Stimulated activated CD8-positive, alpha-beta memory T cell treated with anti-CD3 and anti-CD28 coated beads, Interleukin-7, amount 100 ng/mL, for 1 hour (primary cell): ENCODE measurements at regions not wholly inside any gene's neighbourhood (a gene's known extent, or its start where the extent isn't known, plus 50 kb on each side); places are given as distances from the start of the nearest gene placed in this dataset.
"Not testable (repeated sequence)": the region's sequence is repeated elsewhere in the genome, so short reads cannot be mapped to it uniquely, and the experiment has no call there.

ENCODE experiments used
- DNase-seq, 2 donors: peaks; one replicate each; pipeline ENCODE4 v3.0.0-alpha.2; 2020; ENCODE audit warnings: low read depth in 2 of 2

DNA sequence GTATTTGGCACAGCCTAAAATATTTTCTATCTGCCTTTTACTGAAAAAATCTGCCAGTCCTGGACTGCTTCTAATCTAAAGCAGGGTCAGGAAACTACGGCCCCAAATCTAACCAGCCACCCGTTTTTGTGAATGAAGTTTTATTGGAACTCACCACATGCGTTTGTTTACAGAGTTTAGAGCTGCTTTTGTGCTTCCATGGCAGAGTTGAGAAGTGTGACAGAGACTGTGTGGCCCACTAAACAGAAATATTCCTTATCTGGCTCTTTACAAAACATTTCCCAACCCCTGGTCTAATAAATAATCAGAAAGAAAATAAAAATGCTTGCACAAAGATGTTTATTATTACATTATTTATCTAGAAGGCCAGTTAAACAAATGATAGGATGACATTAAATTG, 110.2 kb downstream of the COPRS start:
- no peak for DNase-seq

- no peak for DNase-seq
Observed at GRCh38 chr17:31746884-31747495, 112.1 kb downstream of the COPRS start.

GRCh38 chr17:31745964-31746600, 113.0 kb downstream of the COPRS start:
- no peak for DNase-seq

DNA sequence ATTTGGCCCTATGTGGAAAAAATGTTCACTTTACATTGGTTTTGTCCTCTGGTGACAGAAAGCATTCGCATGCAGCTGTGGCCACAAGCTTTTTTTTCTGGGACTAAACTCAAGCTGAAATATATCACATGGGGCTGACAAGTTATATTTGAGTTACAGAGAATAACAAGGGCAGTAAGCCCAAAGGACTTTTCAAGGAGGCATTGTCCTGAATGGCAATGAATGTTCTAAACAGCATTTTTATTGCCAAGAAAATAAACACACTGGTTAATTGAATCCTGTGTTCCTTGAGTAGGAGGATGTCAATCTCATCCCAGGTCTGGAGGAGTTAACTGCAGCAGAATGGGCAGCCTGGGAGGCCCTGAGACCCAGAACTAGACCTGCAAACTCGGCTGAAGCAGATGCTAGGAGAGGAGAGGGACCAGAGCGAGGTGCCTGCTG, 114.5 kb downstream of the COPRS start:
- no peak for DNase-seq

DNA sequence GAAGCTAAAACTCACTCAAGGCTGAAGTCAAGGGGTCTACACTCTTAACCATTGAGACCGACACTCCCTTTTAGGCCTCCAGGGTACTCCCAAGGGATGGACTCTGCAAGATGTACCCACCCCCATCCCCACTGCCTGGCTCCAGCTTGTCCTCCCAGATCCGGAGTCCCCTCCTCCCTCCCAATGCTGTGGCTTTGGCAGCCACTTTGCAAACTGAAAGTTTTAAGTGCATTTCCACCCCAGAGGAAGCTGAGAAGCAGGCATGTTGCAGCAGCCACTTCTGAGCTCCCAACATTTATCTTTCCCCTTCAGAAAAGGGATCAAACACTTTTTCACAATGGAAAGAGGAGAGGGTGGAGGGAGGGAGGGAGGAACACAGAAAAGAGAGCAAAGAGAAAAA, 115.2 kb downstream of the COPRS start:
- DNase-seq = no peak

- DNase-seq = no peak
Observed at GRCh38 chr17:31741371-31741770, 117.7 kb downstream of the COPRS start.

- no peak for DNase-seq
Observed at GRCh38 chr17:31740611-31741082, 118.4 kb downstream of the COPRS start.

- no peak for DNase-seq
Observed at GRCh38 chr17:31738996-31739699, 119.9 kb downstream of the COPRS start.

DNA sequence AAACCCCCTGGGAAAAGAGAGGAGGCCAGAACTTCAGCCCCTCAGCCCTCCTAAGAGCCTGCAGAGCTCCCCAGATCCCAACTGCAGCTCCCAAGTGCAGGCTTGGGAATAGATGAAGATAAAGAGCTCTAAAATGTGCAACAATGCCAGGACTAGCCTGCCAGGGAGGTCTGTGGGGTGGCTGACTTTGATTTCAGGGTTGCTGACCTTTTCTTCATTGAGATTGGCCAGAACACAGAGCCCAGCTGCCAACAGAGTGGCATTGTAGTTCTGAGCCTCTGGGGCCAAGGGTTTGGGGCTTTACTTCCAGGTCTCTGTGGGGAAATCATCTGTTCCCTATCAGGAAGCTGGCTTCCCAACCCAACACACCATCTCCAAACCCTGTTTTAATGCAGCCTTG, 120.6 kb downstream of the COPRS start:
- no peak for DNase-seq

DNA sequence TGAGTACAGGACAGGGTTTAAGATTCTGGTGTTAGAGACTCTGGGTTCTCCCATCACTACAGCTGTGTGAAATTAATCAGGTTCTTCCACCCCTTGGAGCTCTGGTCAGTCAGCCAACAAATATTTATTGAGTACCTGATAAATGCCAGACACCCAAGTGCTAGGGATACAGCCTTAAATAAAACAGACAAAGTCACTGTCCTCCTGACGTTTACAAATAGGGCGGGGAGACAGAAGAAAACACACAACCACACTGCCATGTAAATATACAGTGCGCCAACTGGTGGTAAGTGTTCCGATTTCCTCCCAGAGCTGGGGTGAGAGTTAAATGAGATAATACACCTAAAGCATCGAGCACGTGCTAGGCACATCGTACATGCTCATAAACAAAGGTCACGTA, 121.0 kb downstream of the COPRS start:
- DNase-seq = no peak

DNA sequence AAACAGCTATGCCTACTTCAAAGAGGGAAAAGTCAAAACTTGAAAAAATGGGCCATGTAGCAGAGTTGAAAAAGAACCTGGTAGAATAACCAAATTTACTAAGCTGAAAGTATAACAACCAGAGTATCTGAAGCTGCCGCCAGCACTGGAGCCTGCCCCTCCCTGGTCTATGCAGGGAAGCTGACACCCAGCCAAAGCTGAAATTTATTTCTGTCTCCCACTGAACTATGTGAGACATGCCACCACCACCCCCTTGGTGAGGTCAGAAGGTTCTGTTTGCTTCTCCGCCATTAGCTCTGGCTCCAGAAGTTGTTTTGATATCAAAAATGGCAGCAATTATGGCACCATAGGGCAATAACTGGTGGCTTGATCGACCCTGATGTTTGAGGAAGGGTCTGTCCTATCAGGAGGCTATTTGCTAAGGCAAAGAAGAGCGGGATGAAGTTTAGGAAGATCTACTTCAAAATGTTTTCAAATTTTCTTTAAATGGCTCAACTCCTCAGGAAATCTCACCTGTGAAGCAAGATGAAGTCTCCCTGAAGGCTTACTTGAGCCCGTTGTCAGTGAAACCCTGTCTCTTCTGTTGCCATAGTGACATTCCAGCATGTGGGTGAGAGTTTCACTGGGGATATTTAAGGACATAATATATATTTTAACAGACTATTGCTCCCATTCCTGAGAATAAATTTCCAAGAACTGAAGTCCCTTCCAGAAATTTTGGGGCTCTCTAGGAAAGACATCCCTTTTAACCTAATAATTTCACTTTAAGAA, 122.0 kb downstream of the COPRS start:
- DNase-seq = no peak

DNA sequence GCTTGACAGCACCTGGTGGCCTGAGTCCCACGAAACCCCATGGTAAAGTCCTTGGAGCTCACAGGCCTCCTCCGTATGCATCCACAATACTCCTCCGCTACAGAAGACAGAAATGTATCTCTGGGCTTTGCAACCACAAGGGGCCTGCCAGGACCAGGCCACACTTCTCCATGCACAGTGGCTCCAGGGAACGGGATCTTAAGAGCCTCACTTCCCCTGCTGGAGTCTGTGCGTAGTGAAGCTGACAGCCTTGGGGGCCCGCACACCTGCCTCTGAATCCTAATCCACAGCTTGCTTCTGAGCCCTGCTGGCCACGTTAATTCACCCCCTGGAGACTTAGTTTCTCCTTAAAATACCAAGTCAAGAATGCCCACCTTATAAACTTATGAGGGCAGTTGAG, 125.7 kb downstream of the COPRS start:
- DNase-seq = no peak

- not testable (repeated sequence) for DNase-seq
Observed at GRCh38 chr17:31731585-31732154, 127.4 kb downstream of the COPRS start.

DNA sequence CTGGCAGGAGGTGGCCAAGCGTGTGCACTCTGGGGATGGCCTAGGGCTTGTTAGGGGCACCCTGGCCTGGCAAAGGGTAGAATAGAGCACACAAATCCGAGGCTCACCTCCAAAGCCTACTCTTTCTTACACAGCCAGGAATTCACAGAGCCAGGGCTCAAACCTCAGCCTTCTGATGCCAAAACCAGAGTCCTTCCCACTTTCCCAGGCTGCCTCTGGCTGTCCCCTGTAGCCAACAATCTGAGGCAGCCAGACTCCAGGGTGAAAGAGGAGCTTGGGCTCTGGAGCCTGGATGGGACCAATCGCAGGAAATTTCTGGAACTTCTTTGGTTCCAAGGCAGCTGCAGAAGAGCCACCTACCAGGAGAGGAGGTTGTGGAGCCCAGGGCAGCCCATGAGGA, 127.9 kb downstream of the COPRS start:
- no peak for DNase-seq

DNA sequence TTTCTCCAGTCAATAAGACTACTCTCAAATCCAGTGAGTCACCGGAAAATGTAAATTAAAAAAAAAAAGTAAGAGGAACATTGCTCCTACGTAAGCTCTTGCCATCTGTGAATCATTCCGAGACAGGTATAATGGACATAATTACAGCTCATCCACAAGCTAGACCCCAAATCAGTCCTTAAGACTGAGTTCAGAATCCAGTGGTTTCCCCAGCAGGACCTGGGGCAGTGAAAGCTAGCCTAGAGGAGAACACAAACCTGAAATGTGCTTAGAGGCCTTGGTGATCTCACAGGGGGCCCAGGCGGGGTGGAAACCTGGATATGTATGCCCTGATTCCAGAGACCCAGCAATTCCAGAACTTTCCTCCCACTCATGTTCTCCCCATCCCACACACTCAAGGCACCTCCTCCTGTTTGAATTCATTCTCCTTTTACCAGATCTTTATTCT, 132.0 kb downstream of the COPRS start:
- DNase-seq = no peak

- no peak for DNase-seq
Observed at GRCh38 chr17:31724619-31725018, 134.4 kb downstream of the COPRS start.

DNA sequence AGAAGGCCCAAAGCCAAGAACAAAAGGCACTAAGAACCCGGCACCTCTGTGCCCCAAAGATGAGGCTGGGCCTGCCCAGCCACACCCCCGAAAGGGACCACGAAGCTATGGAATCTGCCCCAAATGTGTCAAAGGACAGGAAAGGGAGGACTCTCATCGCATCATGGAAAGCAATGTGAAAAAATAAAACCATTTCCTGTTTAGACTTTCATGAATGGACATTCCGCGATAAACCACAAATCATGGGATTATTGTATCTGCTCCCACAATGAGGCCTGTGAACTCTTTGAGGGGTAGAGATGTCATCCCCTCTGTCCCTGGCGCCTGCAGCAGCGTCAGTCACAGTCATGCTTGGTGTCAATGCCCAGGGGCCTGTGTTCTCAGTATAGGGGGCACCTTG, 135.0 kb downstream of the COPRS start:
- no peak for DNase-seq

GRCh38 chr17:31722251-31723056, 136.6 kb downstream of the COPRS start:
- DNase-seq = no peak

DNA sequence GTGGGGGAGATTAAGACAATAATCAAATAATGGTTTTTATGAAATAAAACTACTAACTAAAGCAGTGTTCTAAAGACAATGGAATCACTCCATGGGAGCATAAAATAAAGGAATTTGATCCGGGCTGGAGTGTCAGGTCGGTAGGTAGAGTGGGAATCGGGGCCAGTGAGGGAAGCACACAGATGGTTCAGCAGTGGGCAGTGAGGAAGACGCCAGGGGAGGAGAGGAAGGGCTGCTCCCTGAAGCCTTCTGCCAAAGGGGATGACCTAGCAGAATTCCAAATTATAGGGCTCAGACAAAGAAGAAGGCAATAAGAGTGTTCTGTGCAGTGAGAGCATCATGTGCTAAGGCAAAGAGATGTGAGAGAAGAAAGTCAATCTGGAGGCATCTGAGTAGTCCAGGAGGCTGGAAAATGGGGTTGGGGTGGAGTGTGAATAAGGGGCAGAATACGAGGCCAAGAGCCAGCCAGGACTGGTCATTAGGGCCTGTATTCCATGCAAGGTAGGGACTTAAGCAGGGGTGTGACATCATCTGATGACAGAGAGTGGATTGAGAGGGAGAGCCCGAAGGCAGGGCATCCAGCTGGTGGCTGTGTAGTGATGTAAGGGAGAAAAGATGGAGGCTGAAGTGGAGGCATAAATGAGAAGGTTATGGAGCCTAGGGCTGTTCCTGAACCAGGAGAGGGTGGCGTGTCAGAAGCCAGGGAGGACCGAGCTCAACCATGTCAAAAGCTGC, 137.6 kb downstream of the COPRS start:
- DNase-seq = no peak

DNA sequence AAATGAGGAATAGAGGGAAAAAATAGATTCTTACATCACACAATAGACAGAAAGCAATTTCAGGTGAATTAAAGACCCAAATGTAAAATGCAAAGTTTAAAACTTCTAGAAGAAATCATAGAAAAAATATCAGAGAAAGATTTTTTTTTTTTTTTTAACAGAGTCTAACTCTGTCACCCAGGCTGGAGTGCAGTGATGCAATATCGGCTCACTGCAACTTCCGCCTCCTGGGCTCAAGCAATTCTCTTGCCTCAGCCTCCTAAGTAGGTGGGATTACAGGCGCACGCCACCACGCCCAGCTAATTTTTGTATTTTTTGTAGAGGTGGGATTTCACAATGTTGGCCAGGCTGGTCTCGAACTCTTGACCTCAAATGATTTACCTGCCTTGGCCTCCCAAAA, 141.8 kb downstream of the COPRS start:
- DNase-seq = not testable (repeated sequence)
